ENCODE measurements at regions not wholly inside any gene's neighbourhood (a gene's known extent, or its start where the extent isn't known, plus 50 kb on each side); places are given as distances from the start of the nearest gene placed in this dataset.

- no peak for TF ChIP-seq TEAD4 (IDR thresholded peaks at IDR 0.05; ENCODE audit: borderline replicate concordance, insufficient read depth)
- TF ChIP-seq, protein P1, sequence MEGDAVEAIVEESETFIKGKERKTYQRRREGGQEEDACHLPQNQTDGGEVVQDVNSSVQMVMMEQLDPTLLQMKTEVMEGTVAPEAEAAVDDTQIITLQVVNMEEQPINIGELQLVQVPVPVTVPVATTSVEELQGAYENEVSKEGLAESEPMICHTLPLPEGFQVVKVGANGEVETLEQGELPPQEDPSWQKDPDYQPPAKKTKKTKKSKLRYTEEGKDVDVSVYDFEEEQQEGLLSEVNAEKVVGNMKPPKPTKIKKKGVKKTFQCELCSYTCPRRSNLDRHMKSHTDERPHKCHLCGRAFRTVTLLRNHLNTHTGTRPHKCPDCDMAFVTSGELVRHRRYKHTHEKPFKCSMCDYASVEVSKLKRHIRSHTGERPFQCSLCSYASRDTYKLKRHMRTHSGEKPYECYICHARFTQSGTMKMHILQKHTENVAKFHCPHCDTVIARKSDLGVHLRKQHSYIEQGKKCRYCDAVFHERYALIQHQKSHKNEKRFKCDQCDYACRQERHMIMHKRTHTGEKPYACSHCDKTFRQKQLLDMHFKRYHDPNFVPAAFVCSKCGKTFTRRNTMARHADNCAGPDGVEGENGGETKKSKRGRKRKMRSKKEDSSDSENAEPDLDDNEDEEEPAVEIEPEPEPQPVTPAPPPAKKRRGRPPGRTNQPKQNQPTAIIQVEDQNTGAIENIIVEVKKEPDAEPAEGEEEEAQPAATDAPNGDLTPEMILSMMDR (IDR thresholded peaks at IDR 0.05) = no peak
- no peak for TF ChIP-seq POLR2AphosphoS5 (IDR thresholded peaks at IDR 0.05; ENCODE audit: low read depth, low read length)
Measured at GRCh38 chr6:14867802-14868201, 378.1 kb upstream of the JARID2 start.

All from SK-N-SH (cell line).